ENCODE measurements at regions not wholly inside any gene's neighbourhood (a gene's known extent, or its start where the extent isn't known, plus 50 kb on each side); places are given as distances from the start of the nearest gene placed in this dataset.

- no peak overlapping the region for H3K4me2 ChIP-seq (ENCODE audit: low read length)
- TF ChIP-seq CTCF (conservative IDR thresholded peaks at IDR 0.05; ENCODE audit: low read depth, low read length), result no peak
- TF ChIP-seq EZH2phosphoT487 (IDR thresholded peaks at IDR 0.05; ENCODE audit: borderline replicate concordance, low read length), result no peak
- no peak for TF ChIP-seq EZH2 (IDR thresholded peaks at IDR 0.05; ENCODE audit: low read length, unreplicated experiment)
- DNase-seq, result no peak
- ChIA-PET POLR2A (ENCODE audit: unreplicated experiment) (no interaction called here), CTCF (no interaction called here)
- H3K27ac ChIP-seq (ENCODE audit: low read length), result no peak overlapping the region
- no peak for ATAC-seq
- peaks cover 4% of the 10 kb centered on the region; the same call in 1 of the 2 replicates for H3K27me3 ChIP-seq (ENCODE audit: low read length)
- H3K9ac ChIP-seq (ENCODE audit: low read length), result no peak overlapping the region
- H3K36me3 ChIP-seq (ENCODE audit: low read depth, low read length), result no peaks in the 10 kb centered on the region
- intact Hi-C loops (cut with micrococcal nuclease), result no loop called here
- H3F3A ChIP-seq (ENCODE audit: low read length, unreplicated experiment), result no peaks in the 10 kb centered on the region
- no peaks in the 10 kb centered on the region for H3K4me1 ChIP-seq (ENCODE audit: insufficient read depth, low read length)
- H4K20me1 ChIP-seq (ENCODE audit: low read length), result no peaks in the 10 kb centered on the region
- no peaks in the 10 kb centered on the region for H3K79me2 ChIP-seq (ENCODE audit: low read length)
- H3K9me2 ChIP-seq (replicated peaks; ENCODE audit: low read length), result no peaks in the 10 kb centered on the region
- no TSS peak for BruUV-seq (replicated peaks)
- no peak overlapping the region for H2AFZ ChIP-seq (ENCODE audit: low read length)
- no peak overlapping the region for H3K4me3 ChIP-seq (ENCODE audit: low read length)
- H3K9me3 ChIP-seq (ENCODE audit: low read length), result no peaks in the 10 kb centered on the region
Measured at GRCh38 chr15:79492065-79492464, 59.9 kb downstream of the MINAR1 start.

DNA sequence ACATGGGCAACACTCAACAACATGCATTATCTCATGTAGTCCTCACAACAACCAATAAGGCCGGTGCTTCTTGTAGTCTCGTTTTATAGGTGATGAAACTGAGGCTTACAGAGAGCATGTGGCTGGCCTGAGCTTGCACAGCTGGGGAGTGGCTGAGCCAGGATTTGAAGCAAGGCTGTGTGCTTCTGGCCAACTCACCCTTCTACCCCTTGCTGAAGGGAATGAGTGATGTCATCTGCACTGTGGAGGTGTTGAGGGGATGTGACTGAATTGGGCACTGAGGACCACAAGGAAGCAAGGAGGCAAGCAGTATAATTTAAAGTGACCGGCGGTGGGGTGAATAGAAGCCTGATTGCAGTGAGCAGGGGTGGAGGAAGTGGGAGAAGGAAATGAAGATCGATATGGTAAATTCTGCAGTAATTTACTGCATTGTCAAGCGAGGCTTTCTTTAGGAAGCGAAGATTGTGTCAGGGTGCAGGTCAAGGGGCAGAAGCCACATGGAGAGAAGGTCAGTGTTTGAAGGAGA is 62.3 kb downstream of the MINAR1 start:
- Histone ChIP-seq H3K9me3 (ENCODE audit: low read length) (no peaks in the 10 kb centered on the region), H3K36me3 (ENCODE audit: low read depth, low read length) (no peaks in the 10 kb centered on the region), H3K27ac (ENCODE audit: low read length) (no peak overlapping the region), H3K27me3 (ENCODE audit: low read length) (peaks cover 21% of the 10 kb centered on the region), H4K20me1 (ENCODE audit: low read length) (no peaks in the 10 kb centered on the region), H2AFZ (ENCODE audit: low read length) (no peak overlapping the region), H3K79me2 (ENCODE audit: low read length) (no peaks in the 10 kb centered on the region), H3K9me2 (replicated peaks; ENCODE audit: low read length) (no peaks in the 10 kb centered on the region), H3K4me3 (ENCODE audit: low read length) (no peak overlapping the region), H3K9ac (ENCODE audit: low read length) (no peak overlapping the region), H3K4me1 (ENCODE audit: insufficient read depth, low read length) (no peaks in the 10 kb centered on the region), H3F3A (ENCODE audit: low read length, unreplicated experiment) (no peaks in the 10 kb centered on the region), H3K4me2 (ENCODE audit: low read length) (no peak overlapping the region)
- intact Hi-C loops (cut with micrococcal nuclease), result no loop called here
- POLR2A ChIA-PET (ENCODE audit: unreplicated experiment), result no interaction called here
- BruUV-seq (replicated peaks), result no TSS peak
- ATAC-seq (no peak), DNase-seq (no peak)
- CTCF ChIA-PET, result no interaction called here
- TF ChIP-seq CTCF (conservative IDR thresholded peaks at IDR 0.05; ENCODE audit: low read depth, low read length) (no peak), EZH2 (IDR thresholded peaks at IDR 0.05; ENCODE audit: low read length, unreplicated experiment) (no peak), EZH2phosphoT487 (IDR thresholded peaks at IDR 0.05; ENCODE audit: borderline replicate concordance, low read length) (no peak)

GRCh38 chr15:79494963-79495755 is 63.0 kb downstream of the MINAR1 start:
- Histone ChIP-seq H3K9ac (ENCODE audit: low read length) (no peak overlapping the region), H3K36me3 (ENCODE audit: low read depth, low read length) (no peaks in the 10 kb centered on the region), H3K4me2 (ENCODE audit: low read length) (no peak overlapping the region), H3K4me1 (ENCODE audit: insufficient read depth, low read length) (no peaks in the 10 kb centered on the region), H3K9me2 (replicated peaks; ENCODE audit: low read length) (no peaks in the 10 kb centered on the region), H4K20me1 (ENCODE audit: low read length) (no peaks in the 10 kb centered on the region), H3K9me3 (ENCODE audit: low read length) (no peaks in the 10 kb centered on the region), H3K27me3 (ENCODE audit: low read length) (peaks cover 28% of the 10 kb centered on the region), H3K4me3 (ENCODE audit: low read length) (no peak overlapping the region), H2AFZ (ENCODE audit: low read length) (no peak overlapping the region), H3K79me2 (ENCODE audit: low read length) (no peaks in the 10 kb centered on the region), H3F3A (ENCODE audit: low read length, unreplicated experiment) (no peaks in the 10 kb centered on the region), H3K27ac (ENCODE audit: low read length) (no peak overlapping the region)
- intact Hi-C loops (cut with micrococcal nuclease), result no loop called here
- ChIA-PET CTCF (no interaction called here), POLR2A (ENCODE audit: unreplicated experiment) (no interaction called here)
- DNase-seq (no peak), ATAC-seq (no peak)
- no peak for TF ChIP-seq CTCF (conservative IDR thresholded peaks at IDR 0.05; ENCODE audit: low read depth, low read length)
- TF ChIP-seq EZH2phosphoT487 (IDR thresholded peaks at IDR 0.05; ENCODE audit: borderline replicate concordance, low read length), result no peak
- TF ChIP-seq EZH2 (IDR thresholded peaks at IDR 0.05; ENCODE audit: low read length, unreplicated experiment), result no peak
- BruUV-seq (replicated peaks), result no TSS peak

All from PC-3 (cell line).